ENCODE measurements at regions not wholly inside any gene's neighbourhood (a gene's known extent, or its start where the extent isn't known, plus 50 kb on each side); places are given as distances from the start of the nearest gene placed in this dataset.

GRCh38 chr9:134276453-134277245, 49.6 kb upstream of the RXRA start:
- no peak for DNase-seq

Data from left hindlimb (tissue), 1 donor.